ENCODE measurements at regions not wholly inside any gene's neighbourhood (a gene's known extent, or its start where the extent isn't known, plus 50 kb on each side); places are given as distances from the start of the nearest gene placed in this dataset.

DNA sequence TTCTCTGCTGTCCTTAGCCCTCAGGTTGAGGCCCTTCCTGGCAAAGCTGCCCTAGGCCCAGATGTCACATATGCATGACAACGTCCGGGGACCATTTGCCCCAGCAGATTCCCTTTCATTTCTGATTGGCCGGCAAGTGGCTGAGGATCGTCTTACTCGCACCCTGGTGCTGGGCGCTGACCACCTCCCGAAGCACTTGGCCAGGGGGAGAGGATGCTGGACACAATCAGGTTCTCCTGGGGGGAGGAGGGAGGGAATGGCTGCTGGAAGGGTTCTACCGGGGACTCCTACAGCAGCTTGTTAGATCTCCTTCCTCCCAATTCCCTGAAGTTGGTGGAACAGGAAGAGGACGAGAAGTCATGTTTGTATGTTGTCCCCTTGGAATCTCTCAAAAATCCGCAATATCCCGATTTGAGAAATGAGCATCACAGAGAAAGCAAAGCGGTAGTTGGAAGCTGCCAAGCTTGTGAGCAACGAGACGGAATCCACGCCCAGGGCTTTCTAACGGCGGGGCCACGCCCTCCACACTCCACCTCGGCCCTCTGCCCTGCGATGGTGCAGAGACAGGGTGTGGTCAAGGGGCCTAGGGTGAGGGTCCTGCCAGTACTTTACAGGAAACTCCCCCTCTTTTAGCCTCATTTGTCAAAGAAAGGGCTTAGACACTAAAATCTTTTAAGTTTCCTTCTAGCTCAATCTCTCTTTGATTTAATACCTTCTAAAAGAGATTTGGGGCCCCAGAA, 61.8 kb upstream of the YWHAQ start:
- Histone ChIP-seq H3K36me3 (no peaks in the 10 kb centered on the region), H3K27ac (peak overlapping the region; percentile 24), H3K9me3 (no peaks in the 10 kb centered on the region), H3K27me3 (ENCODE audit: low read depth) (no peaks in the 10 kb centered on the region), H3K4me3 (peak overlapping the region; percentile 9), H3K4me1 (peaks cover 5% of the 10 kb centered on the region)
- DNase-seq, result no peak
- ATAC-seq, result no peak
- TF ChIP-seq, protein P1, sequence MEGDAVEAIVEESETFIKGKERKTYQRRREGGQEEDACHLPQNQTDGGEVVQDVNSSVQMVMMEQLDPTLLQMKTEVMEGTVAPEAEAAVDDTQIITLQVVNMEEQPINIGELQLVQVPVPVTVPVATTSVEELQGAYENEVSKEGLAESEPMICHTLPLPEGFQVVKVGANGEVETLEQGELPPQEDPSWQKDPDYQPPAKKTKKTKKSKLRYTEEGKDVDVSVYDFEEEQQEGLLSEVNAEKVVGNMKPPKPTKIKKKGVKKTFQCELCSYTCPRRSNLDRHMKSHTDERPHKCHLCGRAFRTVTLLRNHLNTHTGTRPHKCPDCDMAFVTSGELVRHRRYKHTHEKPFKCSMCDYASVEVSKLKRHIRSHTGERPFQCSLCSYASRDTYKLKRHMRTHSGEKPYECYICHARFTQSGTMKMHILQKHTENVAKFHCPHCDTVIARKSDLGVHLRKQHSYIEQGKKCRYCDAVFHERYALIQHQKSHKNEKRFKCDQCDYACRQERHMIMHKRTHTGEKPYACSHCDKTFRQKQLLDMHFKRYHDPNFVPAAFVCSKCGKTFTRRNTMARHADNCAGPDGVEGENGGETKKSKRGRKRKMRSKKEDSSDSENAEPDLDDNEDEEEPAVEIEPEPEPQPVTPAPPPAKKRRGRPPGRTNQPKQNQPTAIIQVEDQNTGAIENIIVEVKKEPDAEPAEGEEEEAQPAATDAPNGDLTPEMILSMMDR (IDR thresholded peaks at IDR 0.05), result no peak
- intact Hi-C loops (cut with DNase I), result no loop called here

DNA sequence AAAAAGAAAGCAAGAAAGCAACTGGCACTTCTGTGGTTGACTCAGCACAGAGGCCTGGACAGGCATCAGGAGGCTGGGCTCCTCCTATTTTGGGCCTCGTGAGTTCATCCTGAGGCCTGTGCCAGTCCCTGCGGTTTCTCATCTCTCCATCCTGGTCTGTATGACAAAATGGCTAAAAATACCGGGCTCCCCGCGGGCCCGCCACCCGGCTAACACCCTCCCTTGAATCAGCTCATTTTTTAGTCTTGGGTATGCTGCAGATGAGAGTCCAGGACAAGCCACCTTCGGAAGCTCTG, 62.3 kb upstream of the YWHAQ start:
- intact Hi-C loops (cut with DNase I), result no loop called here
- TF ChIP-seq, protein P1 (IDR thresholded peaks at IDR 0.05), result no peak
- H3K4me3 ChIP-seq, result no peak overlapping the region
- H3K36me3 ChIP-seq, result no peaks in the 10 kb centered on the region
- no peak for DNase-seq
- peak overlapping the region; percentile 24 for H3K27ac ChIP-seq
- no peaks in the 10 kb centered on the region for H3K27me3 ChIP-seq (ENCODE audit: low read depth)
- no peaks in the 10 kb centered on the region for H3K9me3 ChIP-seq
- peaks cover 5% of the 10 kb centered on the region for H3K4me1 ChIP-seq
- ATAC-seq, result peak; percentile 40 to 45

DNA sequence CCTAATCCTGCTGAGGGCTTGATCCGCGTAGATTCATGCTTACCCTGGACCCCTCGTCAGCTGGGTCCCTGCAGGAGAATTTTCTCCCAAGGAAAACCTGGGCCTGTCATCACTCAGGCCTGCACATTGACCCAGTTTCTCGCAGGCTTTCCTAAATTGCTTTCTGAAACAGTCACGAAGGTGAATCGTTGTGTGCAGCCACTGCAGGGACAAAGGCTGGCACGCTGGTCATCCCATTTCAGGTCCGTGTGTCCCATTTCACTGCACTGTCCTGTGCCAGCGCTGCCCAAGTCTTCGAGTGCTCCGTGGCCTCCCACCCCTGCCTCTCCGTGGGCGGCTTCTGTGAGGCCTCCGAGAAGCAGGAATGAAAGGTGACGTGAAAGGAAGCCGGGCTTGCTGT, 62.8 kb upstream of the YWHAQ start:
- H3K4me1 ChIP-seq, result peaks cover 5% of the 10 kb centered on the region
- DNase-seq (no peak), ATAC-seq (no peak)
- TF ChIP-seq, protein P1 (IDR thresholded peaks at IDR 0.05), result no peak
- no peaks in the 10 kb centered on the region for H3K9me3 ChIP-seq
- no peak overlapping the region for H3K27ac ChIP-seq
- no peak overlapping the region for H3K4me3 ChIP-seq
- no peaks in the 10 kb centered on the region for H3K36me3 ChIP-seq
- H3K27me3 ChIP-seq (ENCODE audit: low read depth), result no peaks in the 10 kb centered on the region
- intact Hi-C loops (cut with DNase I), result no loop called here

DNA sequence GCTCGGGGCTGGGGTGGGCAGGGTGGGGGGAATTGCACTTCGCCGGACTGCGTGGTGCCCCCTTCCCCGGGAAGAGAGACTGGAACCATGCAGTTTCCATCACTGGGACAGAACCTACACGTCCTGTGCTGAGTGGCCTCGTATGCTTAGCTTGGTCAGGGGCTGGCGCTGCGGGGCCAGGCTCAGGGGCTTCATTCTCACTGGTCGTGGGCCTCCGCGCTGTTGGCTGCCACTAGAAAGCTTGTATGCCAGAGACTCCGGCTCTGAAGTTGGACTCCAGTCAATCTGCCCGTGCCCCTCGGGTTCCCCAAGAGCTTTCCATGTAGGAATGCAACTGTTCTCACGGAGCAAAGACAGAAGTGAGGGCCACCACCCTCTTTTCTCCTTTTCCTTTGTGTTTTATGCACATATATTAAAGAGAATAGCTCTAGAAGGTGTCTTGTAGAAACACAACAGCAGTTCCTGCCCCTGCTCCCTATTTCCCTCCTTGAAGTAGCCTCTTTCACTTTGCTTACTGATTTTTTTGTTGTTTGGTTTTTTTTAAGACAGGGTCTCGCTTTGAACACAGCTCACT, 64.0 kb upstream of the YWHAQ start:
- DNase-seq (no peak), ATAC-seq (no peak)
- H3K4me1 ChIP-seq, result peaks cover 5% of the 10 kb centered on the region
- H3K27ac ChIP-seq, result no peak overlapping the region
- TF ChIP-seq, protein P1 (IDR thresholded peaks at IDR 0.05), result no peak
- no peaks in the 10 kb centered on the region for H3K27me3 ChIP-seq (ENCODE audit: low read depth)
- no peaks in the 10 kb centered on the region for H3K9me3 ChIP-seq
- H3K4me3 ChIP-seq, result no peak overlapping the region
- intact Hi-C loops (cut with DNase I), result no loop called here
- no peaks in the 10 kb centered on the region for H3K36me3 ChIP-seq

DNA sequence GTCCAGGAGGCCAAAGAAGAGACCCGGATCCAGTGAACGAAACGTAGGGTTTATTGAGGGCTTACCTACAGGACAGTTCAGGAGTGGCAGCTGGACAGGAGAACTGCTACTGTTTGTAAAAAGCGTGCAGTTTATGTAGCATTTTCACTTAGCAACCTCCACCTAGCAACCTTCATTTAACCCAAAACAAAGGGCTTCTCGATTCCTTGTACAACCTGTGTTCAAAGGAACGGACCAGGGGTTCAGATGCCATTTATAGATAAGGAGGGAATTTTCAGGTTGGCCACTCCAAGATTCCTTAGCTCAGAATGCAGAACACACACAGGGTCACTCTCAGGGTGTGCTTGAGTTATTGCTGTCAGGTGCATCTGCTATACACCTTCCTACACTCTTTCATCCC, 65.1 kb upstream of the YWHAQ start:
- ATAC-seq, result peak in 1 of 2 donors; percentile 12
- intact Hi-C loops (cut with DNase I), result no loop called here
- no peak overlapping the region for H3K4me3 ChIP-seq

More for the DNA sequence above, 65.1 kb upstream of the YWHAQ start:
- Histone ChIP-seq H3K36me3 (no peaks in the 10 kb centered on the region), H3K27ac (no peak overlapping the region), H3K27me3 (ENCODE audit: low read depth) (no peaks in the 10 kb centered on the region), H3K4me1 (peaks cover 5% of the 10 kb centered on the region), H3K9me3 (no peaks in the 10 kb centered on the region)
- TF ChIP-seq, protein P1 (IDR thresholded peaks at IDR 0.05), result no peak
- no peak for DNase-seq
